ENCODE measurements at regions not wholly inside any gene's neighbourhood (a gene's known extent, or its start where the extent isn't known, plus 50 kb on each side); places are given as distances from the start of the nearest gene placed in this dataset.

DNA sequence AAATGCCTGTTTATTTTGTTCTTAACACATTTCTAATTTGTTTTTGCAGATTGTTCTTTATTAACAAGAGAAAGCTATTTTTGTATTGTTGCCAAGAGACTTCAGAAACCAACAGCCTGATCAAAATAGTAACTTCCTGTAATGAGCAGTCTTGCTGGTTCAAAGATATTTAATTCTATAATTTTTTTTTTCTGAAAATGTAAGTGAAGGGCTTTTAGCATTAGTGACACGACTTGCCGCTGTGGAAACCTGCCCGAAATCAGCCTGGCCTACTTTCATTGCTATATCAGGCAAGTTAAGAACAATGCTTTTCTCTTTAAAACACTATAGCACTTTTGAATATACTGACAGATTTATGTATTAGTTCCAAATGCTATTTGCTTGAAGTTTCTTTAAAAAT, 374.3 kb downstream of the EFNB2 start:
- no peak for DNase-seq

GRCh38 chr13:106159295-106160195, 375.9 kb downstream of the EFNB2 start:
- DNase-seq, result no peak

GRCh38 chr13:106156468-106156867, 379.0 kb downstream of the EFNB2 start:
- DNase-seq, result no peak

DNA sequence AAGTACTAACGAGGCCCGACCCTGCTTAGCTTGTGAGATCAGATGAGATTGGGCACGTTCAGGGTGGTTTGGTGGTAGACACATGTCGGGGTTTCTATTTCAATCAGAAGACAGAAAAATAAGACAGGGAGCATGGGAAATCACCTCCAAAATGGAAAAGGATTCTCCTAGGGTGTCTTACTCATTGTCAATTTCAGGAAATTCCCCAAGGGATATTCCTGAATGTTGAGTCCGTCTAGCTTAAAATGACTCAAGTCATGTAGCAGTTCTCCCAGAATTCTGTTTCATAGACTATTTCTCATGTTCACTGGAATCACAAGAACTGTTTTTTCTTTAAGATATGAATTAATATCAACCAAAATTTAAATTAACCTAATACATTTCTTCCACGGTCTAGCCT, 380.1 kb downstream of the EFNB2 start:
- DNase-seq, result no peak

- no peak for DNase-seq
Measured at GRCh38 chr13:106153876-106154275, 381.6 kb downstream of the EFNB2 start.

GRCh38 chr13:106153041-106153440, 382.4 kb downstream of the EFNB2 start:
- no peak for DNase-seq

GRCh38 chr13:106152047-106152446, 383.4 kb downstream of the EFNB2 start:
- DNase-seq, result no peak

- DNase-seq, result no peak
Measured at GRCh38 chr13:106151056-106151699, 384.3 kb downstream of the EFNB2 start.

DNA sequence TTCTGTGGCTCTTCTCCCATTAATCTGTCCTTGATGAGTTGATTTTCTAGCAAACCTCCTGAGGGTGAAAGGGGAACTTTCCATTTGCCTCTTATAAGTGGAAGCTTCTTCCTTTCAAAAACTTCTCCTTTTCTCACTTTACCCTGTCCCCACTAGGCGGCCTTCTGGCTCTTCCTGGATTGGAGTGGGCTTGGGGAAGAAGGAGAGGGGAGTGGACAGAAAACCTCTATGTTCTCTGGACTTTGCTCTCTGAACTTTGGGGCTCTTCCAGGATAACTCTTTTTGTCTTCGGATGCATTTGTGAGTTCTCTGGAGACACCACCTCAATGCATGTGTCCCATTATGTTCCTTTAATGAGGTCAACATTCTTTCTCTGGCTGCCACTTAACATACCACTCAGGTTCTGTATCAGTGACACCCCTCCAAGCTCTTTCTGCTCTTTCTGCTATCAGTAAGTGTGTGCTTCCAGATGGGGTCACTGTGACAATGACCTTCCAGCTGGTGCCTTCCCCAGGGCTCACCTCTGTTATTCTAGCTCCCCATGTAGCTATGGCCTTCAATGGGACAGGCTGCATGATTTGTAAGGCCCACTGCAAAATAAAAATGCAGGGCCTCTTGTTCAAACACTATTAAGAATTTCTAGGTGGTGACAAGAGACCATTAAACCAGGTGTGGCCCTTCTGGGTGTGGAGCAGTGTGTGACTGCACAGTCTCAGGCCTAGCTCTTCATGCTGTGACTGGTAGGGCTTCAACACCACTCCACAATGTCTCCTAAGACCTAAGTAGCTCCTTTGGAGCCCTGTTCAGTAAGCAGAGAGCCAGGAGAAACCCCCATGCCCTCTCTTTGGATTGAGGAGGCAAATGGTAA, 389.2 kb downstream of the EFNB2 start:
- DNase-seq, result no peak

- no peak for DNase-seq
Measured at GRCh38 chr13:106145070-106145469, 390.4 kb downstream of the EFNB2 start.

GRCh38 chr13:106143930-106144709, 391.3 kb downstream of the EFNB2 start:
- DNase-seq, result no peak

DNA sequence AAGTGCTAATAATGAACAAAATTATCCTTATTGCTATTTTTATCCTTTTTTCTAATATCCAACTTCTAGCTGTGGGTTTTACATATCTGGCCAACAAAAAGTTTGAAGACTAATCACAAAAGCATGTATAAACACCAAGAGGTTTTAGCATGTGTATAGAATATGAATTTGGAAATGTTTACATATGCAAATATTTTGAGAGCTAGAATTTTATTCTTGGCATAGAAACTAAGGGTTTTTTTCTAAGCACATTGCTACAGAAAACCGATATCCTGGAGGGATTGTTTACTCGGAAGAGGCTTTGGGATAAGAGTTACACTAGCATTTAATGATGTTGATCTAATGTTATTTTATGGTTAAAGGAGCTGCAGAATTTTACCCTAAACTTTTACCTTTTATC, 392.1 kb downstream of the EFNB2 start:
- no peak for DNase-seq

DNA sequence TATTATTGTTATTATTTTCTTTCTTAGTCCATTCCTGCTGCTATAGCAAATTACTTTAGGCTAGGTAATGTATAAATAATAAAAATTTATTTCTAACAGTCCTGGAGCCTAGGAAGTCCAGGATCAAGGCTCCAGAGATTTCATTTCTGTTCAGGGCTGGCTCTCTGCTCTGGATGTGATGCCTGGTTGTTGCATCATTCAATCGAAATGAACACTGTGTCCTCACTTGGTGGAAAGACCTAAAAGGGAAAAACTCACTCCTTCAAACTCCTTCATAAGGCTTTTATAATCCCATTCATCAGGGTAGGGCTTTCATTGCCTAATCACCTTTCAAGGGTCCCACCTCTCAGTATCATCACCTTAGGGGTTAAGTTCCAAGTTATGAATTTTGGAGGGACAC, 395.0 kb downstream of the EFNB2 start:
- DNase-seq, result no peak

DNA sequence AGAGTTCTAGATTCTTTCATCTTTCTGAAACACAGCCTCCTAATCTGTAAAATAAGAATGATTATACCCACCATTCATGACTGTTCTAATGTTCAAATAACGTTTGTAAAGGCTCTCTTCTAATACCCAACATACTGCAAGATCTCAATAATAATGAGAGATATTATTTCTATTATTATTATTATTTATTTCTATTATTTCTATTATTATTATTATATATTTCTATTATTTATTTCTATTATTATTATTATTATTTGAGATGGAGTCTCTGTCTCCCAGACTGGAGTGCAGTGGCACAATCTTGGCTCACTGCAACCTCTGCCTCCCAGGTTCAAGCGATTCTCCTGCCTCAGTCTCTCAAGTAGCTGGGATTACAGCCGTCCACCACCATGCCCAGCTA, 395.5 kb downstream of the EFNB2 start:
- DNase-seq, result no peak

DNA sequence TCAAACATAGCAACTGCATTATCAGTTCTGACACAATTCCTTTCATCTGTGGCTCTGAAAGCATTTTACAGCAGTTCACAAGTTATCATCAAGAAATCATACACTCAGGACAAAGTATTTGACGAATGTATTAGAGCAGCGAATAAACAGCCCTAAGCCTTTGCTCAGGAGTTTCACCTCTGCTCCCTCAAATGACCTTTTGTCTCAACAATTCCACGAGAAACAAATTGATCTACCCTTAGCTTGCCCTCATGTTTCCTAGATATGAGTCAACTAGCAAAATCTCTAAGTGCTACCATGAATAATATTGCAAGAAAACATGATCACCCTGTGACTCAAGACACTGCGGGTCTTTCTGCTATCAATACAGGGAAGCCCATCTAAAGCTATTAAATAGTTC, 396.1 kb downstream of the EFNB2 start:
- DNase-seq, result no peak

DNA sequence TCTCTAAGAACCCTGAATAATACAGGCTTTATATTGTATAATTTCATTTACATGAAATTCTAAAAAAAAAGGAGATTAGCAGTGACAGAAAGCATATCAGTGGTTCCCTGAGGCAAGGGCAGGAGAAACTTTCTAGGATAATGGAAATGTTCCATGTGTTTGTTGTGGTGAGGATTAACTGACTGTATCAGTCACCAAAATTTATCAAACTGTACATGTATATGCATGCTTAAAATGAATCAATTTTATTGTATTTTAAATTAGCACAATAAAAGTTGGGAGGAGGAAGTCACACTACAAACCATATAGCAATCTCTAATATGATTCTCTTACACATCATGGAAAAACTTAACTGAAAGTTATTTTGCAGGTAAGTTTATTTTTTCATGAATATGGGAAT, 396.8 kb downstream of the EFNB2 start:
- DNase-seq, result no peak

DNA sequence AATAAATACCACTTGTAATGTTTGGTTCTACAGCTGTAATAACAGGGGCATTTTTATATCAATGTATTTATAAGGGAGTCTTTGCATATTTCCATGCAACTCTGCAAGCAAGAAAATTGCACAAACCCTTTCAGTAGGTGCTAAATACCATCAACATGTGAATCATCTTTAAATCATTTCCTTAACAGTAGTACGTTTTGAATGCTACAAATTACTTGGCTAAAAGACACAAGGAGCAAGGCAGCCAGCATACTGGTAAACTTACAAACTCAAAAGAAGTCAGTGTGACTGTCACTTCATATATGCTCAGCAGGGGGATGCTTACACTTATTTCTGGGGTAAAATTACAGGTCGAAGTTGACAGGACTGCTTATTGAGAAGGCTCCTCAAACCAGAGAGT, 402.4 kb downstream of the EFNB2 start:
- DNase-seq, result no peak

DNA sequence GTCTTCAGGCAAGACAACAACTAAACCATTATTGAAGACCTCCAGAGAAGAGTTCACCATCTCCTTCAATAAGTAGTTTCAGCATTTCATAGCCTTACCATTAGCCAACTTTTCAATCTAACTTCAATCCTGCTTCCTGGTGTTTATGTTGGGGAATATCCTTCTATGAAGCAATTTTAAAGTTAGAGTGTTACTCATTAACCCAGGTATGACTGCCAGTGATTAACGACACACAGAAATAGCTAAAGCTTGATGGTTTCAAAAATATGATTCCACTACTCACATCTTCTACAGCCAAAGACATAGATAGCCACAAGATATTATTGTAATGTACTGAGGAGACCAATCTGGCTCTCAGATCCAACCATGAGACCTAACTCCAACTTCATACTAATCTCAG, 403.2 kb downstream of the EFNB2 start:
- DNase-seq, result no peak

DNA sequence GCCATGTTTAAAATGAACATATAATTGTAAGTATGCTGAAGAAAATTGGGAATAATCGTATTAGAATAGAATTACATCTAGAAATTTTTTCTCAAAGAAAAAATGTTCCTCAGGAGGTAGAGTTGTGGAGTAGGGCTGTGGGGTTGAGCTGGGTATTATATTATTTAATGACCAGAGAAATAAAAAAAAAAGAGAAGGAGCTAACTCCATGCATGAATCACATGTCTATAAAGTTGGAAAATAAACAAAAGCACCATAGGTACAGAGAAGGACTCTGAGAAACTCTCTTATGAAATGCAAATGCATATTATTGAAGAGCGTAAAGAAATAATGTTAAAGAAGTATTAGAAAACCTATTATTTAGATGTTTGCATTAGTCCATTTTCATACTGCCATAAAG, 405.5 kb downstream of the EFNB2 start:
- no peak for DNase-seq

DNA sequence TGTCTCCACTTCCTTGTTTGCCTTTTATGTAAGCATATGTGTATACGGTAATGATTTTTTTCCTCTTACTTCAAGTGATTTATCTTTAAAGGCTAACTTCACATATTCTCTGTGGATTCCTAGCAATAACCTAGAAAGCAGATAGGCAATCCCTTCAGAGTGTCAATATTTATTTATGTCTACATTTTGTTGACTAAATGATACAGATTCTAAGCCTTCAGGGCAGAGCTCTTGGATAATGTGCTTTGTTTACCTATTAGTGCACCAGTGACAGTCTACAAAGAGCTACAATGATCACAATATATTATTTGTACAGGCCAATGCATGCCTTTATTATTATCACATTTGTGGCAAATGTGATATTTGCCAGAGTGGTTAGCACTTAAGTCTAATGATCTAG, 406.2 kb downstream of the EFNB2 start:
- DNase-seq, result no peak

DNA sequence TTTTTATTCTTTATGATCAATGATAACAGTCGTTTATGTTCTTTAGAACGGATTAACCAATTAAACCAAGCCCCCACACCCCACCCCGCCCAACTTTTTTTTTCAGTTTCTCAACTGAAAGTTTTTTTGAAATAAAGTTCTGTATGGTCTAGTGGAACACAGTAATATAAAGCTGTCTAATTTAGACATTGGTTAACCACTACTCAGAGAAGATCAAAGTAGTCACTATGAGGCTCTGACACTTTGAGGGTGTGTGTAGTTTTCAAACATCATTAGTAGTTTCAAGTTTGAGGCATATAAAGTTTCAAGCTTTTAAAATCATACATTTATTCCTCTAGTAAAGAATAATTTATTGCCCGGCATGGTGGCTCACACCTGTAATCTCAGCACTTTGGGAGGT, 413.2 kb downstream of the EFNB2 start:
- DNase-seq, result no peak

- DNase-seq, result no peak
Measured at GRCh38 chr13:106121173-106121754, 414.2 kb downstream of the EFNB2 start.

Measured in femur (tissue), 1 donor.